ENCODE measurements at regions not wholly inside any gene's neighbourhood (a gene's known extent, or its start where the extent isn't known, plus 50 kb on each side); places are given as distances from the start of the nearest gene placed in this dataset.

GRCh38 chr6:14693301-14694192, 552.3 kb upstream of the JARID2 start:
- no peak for DNase-seq (ENCODE audit: low read depth)

- no peak for DNase-seq (ENCODE audit: low read depth)
Observed at GRCh38 chr6:14694308-14694707, 551.6 kb upstream of the JARID2 start.

- DNase-seq (ENCODE audit: low read depth): no peak
Observed at GRCh38 chr6:14695579-14695978, 550.3 kb upstream of the JARID2 start.

GRCh38 chr6:14696367-14696766, 549.5 kb upstream of the JARID2 start:
- DNase-seq (ENCODE audit: low read depth): no peak

GRCh38 chr6:14697427-14697826, 548.4 kb upstream of the JARID2 start:
- no peak for DNase-seq (ENCODE audit: low read depth)

GRCh38 chr6:14699803-14700601, 545.9 kb upstream of the JARID2 start:
- no peak for DNase-seq (ENCODE audit: low read depth)

- DNase-seq (ENCODE audit: low read depth): no peak
Observed at GRCh38 chr6:14701946-14702345, 543.9 kb upstream of the JARID2 start.

GRCh38 chr6:14702678-14703077, 543.2 kb upstream of the JARID2 start:
- DNase-seq (ENCODE audit: low read depth): no peak

GRCh38 chr6:14703586-14703985, 542.3 kb upstream of the JARID2 start:
- no peak for DNase-seq (ENCODE audit: low read depth)

- no peak for DNase-seq (ENCODE audit: low read depth)
Observed at GRCh38 chr6:14704383-14705271, 541.2 kb upstream of the JARID2 start.

GRCh38 chr6:14705841-14706377, 540.0 kb upstream of the JARID2 start:
- DNase-seq (ENCODE audit: low read depth): no peak

- peak; percentile 94 for DNase-seq (ENCODE audit: low read depth)
Observed at GRCh38 chr6:14706378-14706929, 539.4 kb upstream of the JARID2 start.

- DNase-seq (ENCODE audit: low read depth): no peak
Observed at GRCh38 chr6:14707276-14707675, 538.6 kb upstream of the JARID2 start.

GRCh38 chr6:14707971-14708465, 537.9 kb upstream of the JARID2 start:
- DNase-seq (ENCODE audit: low read depth): no peak

- no peak for DNase-seq (ENCODE audit: low read depth)
Observed at GRCh38 chr6:14709066-14709670, 536.7 kb upstream of the JARID2 start.

GRCh38 chr6:14709900-14710299, 536.0 kb upstream of the JARID2 start:
- DNase-seq (ENCODE audit: low read depth): no peak

- no peak for DNase-seq (ENCODE audit: low read depth)
Observed at GRCh38 chr6:14710421-14710820, 535.4 kb upstream of the JARID2 start.

GRCh38 chr6:14711056-14711703, 534.7 kb upstream of the JARID2 start:
- peak; percentile 82 for DNase-seq (ENCODE audit: low read depth)

GRCh38 chr6:14711704-14712379, 534.0 kb upstream of the JARID2 start:
- no peak for DNase-seq (ENCODE audit: low read depth)

Measured in HS-5 (cell line).